ENCODE measurements at regions not wholly inside any gene's neighbourhood (a gene's known extent, or its start where the extent isn't known, plus 50 kb on each side); places are given as distances from the start of the nearest gene placed in this dataset.
"Not testable (repeated sequence)": the region's sequence is repeated elsewhere in the genome, so short reads cannot be mapped to it uniquely, and the experiment has no call there.

GRCh38 chr16:79998143-79998542, 397.6 kb upstream of the MAF start:
- DNase-seq: no peak

- DNase-seq: no peak
Measured at GRCh38 chr16:79997257-79997656, 396.7 kb upstream of the MAF start.

DNA sequence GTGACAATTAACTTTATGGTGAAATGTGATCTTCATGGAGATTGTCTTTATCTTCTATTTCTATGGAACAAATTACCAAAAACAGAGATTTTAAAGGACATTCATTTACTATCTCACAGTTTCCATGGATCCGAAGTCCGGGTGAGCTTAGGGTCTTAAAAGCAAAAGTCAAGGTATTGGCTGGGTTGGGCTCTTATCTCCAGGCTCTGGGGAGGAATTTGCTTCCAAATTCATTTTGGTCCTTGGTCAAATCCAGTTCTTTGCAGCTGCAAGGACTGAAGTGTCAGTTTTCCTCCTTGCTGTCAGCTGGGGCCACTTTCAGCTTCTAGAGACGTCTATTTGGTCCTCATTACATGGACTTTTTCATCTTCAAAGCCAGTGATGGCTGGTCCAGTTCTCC, 395.8 kb upstream of the MAF start:
- no peak for DNase-seq

- DNase-seq: no peak
Measured at GRCh38 chr16:79995315-79995714, 394.8 kb upstream of the MAF start.

GRCh38 chr16:79994418-79994817, 393.9 kb upstream of the MAF start:
- no peak for DNase-seq

GRCh38 chr16:79993629-79994209, 393.2 kb upstream of the MAF start:
- no peak for DNase-seq

- DNase-seq: no peak
Measured at GRCh38 chr16:79991969-79992368, 391.4 kb upstream of the MAF start.

DNA sequence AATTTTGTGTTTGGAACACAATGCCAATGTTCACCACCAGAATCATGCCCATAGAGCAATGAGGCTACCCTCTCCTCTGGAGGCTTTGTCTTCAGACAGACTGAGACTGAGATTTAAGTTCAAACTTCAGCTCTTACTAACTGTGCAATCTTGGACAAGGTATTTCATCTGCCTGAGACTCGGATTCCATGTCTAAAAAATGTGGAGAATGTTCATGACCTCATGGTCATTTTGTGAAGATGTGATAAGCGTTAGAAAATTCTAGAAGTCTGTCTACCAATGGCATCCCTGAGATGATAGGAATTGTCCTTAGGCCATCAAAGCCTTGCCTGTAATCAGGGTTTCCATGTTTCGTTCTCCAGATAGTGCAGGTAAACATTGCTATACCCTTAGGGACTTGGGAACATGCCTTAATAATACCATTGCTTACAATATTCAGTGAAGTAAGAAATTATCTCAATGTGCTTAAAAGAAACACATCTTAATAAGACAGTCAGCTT, 388.2 kb upstream of the MAF start:
- DNase-seq: no peak

- no peak for DNase-seq
Measured at GRCh38 chr16:79988089-79988488, 387.6 kb upstream of the MAF start.

DNA sequence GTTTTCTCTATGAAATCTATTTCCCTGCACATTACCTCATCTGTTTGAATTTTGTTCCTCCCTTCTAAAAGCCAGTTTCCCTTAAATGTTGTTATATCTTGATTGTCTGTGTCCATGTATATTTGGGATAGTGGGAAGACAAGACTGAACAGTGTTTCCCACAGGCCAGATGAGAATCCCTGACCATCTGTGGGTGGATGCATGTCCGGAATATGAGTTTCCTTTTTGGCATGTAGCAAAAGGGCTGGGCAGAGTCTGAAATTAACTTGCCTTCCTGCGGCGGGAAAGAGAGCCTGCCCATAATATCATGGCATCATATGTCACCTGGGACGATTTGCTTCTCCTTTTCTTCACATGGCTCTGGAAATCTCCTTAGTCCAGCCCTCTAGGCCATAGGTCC, 385.8 kb upstream of the MAF start:
- DNase-seq: no peak

DNA sequence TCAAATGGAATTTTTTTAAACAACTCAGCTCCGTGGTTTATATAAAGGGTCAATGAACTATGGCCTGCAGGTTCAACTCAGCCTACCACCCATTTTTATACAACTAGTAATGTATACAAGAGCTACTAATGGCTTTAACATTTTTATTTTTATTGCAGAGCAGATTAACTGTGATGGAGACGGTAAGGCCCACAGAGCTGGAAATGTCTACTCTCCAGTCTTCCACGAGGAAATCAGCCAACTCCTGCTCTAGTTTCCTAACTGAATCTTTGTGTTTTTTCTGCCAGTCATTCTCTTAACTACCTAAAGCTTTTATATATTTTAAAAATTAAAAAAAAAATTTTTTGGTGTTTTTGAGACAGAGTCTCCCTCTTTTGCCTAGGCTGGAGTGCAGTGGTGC, 385.1 kb upstream of the MAF start:
- DNase-seq: no peak

- DNase-seq: not testable (repeated sequence)
Measured at GRCh38 chr16:79984149-79984548, 383.6 kb upstream of the MAF start.

GRCh38 chr16:79982862-79983261, 382.3 kb upstream of the MAF start:
- DNase-seq: no peak

DNA sequence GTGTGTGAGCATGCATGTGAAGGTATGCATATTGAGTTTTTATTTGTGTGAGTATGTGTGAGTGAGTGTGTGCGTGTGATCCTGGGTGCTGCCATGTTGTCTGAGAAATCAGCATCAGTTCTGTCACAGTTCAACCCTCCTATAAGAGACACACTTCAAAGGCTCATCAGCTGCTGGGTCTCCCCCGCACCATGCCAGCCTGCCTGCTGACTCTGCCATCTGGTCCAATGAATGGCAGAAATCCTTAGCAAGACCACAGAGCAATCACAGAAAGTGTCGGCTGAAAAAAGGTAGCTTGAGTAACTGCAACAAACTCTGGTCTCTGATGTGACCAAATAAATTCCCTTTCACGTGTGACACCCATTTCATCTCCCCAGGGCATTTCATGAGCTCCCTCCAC, 381.8 kb upstream of the MAF start:
- no peak for DNase-seq

DNA sequence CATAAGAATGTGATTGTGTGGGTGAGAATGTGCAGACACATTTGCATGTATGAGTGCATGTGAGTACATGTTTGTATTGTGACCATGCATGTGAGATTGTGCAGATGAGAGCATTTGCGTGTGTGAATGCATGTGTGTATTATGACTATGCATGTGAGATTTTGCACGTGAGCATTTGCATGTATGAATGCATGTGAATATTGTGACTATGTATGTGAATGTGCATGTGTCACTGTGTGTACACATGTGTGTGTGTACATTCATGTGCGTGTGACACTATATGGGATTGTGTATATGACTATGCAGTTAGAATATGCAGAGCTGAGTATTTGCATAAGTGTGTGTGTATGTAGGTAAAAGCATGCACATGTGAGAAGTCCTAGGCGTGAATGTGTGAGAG, 381.3 kb upstream of the MAF start:
- no peak for DNase-seq

GRCh38 chr16:79980650-79981521, 380.3 kb upstream of the MAF start:
- DNase-seq: no peak

- no peak for DNase-seq
Measured at GRCh38 chr16:79977940-79978836, 377.7 kb upstream of the MAF start.

DNA sequence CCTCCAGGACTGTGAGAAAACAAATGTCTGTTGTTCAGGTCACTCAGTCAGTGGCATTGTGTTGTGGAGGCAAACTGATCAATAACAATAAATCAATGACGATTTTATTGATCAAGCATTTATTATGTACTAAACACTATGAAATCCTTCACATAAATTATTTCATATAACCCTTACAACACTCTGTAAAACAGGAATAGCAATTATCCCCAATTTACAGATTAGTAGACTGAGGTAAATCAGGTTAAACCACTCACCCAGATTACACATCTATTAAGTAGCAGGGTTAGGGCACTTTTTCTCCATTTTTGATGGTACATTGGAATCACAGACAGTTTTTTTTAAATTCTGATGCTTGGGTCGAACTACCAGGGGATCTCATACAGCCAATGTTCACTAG, 372.8 kb upstream of the MAF start:
- no peak for DNase-seq

GRCh38 chr16:79972053-79972704, 371.6 kb upstream of the MAF start:
- DNase-seq: no peak

- DNase-seq: no peak
Measured at GRCh38 chr16:79971237-79971572, 370.7 kb upstream of the MAF start.

- no peak for DNase-seq
Measured at GRCh38 chr16:79970551-79971236, 370.2 kb upstream of the MAF start.

GRCh38 chr16:79970087-79970486, 369.6 kb upstream of the MAF start:
- DNase-seq: no peak
